Fibroblast of lung (primary cell): ENCODE measurements at regions not wholly inside any gene's neighbourhood (a gene's known extent, or its start where the extent isn't known, plus 50 kb on each side); places are given as distances from the start of the nearest gene placed in this dataset.

ENCODE experiments used
- EZH2 ChIP-seq: IDR thresholded peaks from 2 replicates; pipeline ENCODE4 v1.5.1; 2012; ENCODE audit warnings: low read length, control low read depth, mild to moderate bottlenecking; ENCODE audit errors: missing control alignments
- TF ChIP-seq, protein P1 (sequence below), 2 donors: IDR thresholded peaks in 1 of 2; conservative IDR thresholded peaks in 1 of 2; 1 replicate in 1 of 2; 2 replicates in 1 of 2; pipeline ENCODE4 v1.5.1; 2011 to 2012; ENCODE audit warnings: low read length in 2 of 2, control low read depth in 1 of 2, inconsistent platforms in 1 of 2, low read depth in 1 of 2, mild to moderate bottlenecking in 1 of 2

DNA sequence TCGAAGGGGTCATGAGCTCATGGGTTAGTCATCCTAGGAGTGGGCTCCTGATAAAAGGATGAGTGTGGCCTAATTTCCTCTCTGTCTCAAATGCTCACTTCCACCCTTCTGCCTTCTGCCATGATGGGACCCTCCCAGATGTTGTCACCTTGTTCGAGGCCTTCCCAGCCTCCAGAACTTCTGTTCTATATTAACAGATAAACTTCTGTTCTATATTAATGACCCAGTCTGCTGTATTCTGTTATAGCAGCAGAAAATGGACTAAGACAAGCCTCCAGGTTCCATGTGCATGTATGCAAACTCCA lies 583.2 kb downstream of the GLRX3 start:
- TF ChIP-seq, protein P1, sequence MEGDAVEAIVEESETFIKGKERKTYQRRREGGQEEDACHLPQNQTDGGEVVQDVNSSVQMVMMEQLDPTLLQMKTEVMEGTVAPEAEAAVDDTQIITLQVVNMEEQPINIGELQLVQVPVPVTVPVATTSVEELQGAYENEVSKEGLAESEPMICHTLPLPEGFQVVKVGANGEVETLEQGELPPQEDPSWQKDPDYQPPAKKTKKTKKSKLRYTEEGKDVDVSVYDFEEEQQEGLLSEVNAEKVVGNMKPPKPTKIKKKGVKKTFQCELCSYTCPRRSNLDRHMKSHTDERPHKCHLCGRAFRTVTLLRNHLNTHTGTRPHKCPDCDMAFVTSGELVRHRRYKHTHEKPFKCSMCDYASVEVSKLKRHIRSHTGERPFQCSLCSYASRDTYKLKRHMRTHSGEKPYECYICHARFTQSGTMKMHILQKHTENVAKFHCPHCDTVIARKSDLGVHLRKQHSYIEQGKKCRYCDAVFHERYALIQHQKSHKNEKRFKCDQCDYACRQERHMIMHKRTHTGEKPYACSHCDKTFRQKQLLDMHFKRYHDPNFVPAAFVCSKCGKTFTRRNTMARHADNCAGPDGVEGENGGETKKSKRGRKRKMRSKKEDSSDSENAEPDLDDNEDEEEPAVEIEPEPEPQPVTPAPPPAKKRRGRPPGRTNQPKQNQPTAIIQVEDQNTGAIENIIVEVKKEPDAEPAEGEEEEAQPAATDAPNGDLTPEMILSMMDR (conservative IDR thresholded peaks at IDR 0.05 in 1 of 2, IDR thresholded peaks at IDR 0.05 in 1 of 2; ENCODE audit: low read depth in 1 of 2, low read length in 2 of 2) = no peak
- no peak for TF ChIP-seq EZH2
